Esophagus muscularis mucosa (tissue), 4 donors: ENCODE measurements at regions not wholly inside any gene's neighbourhood (a gene's known extent, or its start where the extent isn't known, plus 50 kb on each side); places are given as distances from the start of the nearest gene placed in this dataset.

Experiments
- CTCF ChIP-seq, 3 experiments: fragments of 200-600 bp in 2 of 3; fragments of 450-650 bp in 1 of 3; sonication (generic) in 2 of 3; IDR thresholded peaks; one replicate each; pipeline ENCODE4 v1.5.1; 2017 to 2019; ENCODE audit warnings: antibody characterized with exemption in 3 of 3, mild to moderate bottlenecking in 2 of 3, moderate library complexity in 1 of 3
- EP300 ChIP-seq: sonication (generic); formaldehyde crosslinking; IDR thresholded peaks from one replicate; pipeline ENCODE4 v1.6.1; 2017; ENCODE audit warnings: antibody characterized with exemption
- POLR2A ChIP-seq: fragments of 450-650 bp; IDR thresholded peaks from one replicate; pipeline ENCODE4 v1.6.1; 2017; ENCODE audit warnings: antibody characterized with exemption, moderate library complexity, mild to moderate bottlenecking, low read depth

- TF ChIP-seq CTCF (IDR thresholded peaks at IDR 0.05) (no peak), POLR2A (no peak), EP300 (no peak)
Measured at GRCh38 chr2:145000376-145000775, 480.5 kb upstream of the ZEB2 start.
